GM23338 (cell line): ENCODE measurements at regions not wholly inside any gene's neighbourhood (a gene's known extent, or its start where the extent isn't known, plus 50 kb on each side); places are given as distances from the start of the nearest gene placed in this dataset.

Experiments used
- CREB1 ChIP-seq: fragments of 250-450 bp; sonication (Bioruptor Pico); IDR thresholded peaks from 2 replicates; pipeline ENCODE4 v1.5.0; 2020; ENCODE audit warnings: low read depth, mild to moderate bottlenecking, moderate library complexity
- EZH2 ChIP-seq: fragments of 200-600 bp; sonication (generic); IDR thresholded peaks from one replicate; pipeline ENCODE4 v1.8.0; 2017; ENCODE audit warnings: antibody characterized with exemption, mild to moderate bottlenecking, low read depth; ENCODE audit not compliant: unreplicated experiment
- EZH2phosphoT487 ChIP-seq: fragments of 200-600 bp; sonication (generic); IDR thresholded peaks from one replicate; pipeline ENCODE4 v1.8.1; 2018; ENCODE audit warnings: antibody characterized with exemption; ENCODE audit not compliant: unreplicated experiment
- JUNB ChIP-seq: IDR thresholded peaks from one replicate; pipeline ENCODE4 v1.6.1; 2016; ENCODE audit warnings: antibody characterized with exemption; ENCODE audit not compliant: unreplicated experiment
- POLR2AphosphoS5 ChIP-seq: IDR thresholded peaks from 2 replicates; pipeline ENCODE4 v1.6.1; 2016; ENCODE audit warnings: antibody characterized with exemption, low read depth
- TF ChIP-seq, protein P1 (sequence below), 2 experiments: fragments of 200-600 bp in 1 of 2; sonication (generic) in 1 of 2; conservative IDR thresholded peaks; 2 replicates each; pipeline versions ENCODE4 v1.5.1 to v1.6.1; 2016 to 2017; ENCODE audit warnings: antibody characterized with exemption in 2 of 2, low read depth in 2 of 2, mild to moderate bottlenecking in 2 of 2, moderate library complexity in 1 of 2
- TF ChIP-seq, protein P2 (sequence below): IDR thresholded peaks from one replicate; pipeline ENCODE4 v1.6.1; 2018; ENCODE audit warnings: antibody characterized with exemption; ENCODE audit not compliant: unreplicated experiment
- TF ChIP-seq, protein P3 (sequence below): IDR thresholded peaks from 2 replicates; pipeline ENCODE4 v1.6.1; 2016; ENCODE audit warnings: antibody characterized with exemption

DNA sequence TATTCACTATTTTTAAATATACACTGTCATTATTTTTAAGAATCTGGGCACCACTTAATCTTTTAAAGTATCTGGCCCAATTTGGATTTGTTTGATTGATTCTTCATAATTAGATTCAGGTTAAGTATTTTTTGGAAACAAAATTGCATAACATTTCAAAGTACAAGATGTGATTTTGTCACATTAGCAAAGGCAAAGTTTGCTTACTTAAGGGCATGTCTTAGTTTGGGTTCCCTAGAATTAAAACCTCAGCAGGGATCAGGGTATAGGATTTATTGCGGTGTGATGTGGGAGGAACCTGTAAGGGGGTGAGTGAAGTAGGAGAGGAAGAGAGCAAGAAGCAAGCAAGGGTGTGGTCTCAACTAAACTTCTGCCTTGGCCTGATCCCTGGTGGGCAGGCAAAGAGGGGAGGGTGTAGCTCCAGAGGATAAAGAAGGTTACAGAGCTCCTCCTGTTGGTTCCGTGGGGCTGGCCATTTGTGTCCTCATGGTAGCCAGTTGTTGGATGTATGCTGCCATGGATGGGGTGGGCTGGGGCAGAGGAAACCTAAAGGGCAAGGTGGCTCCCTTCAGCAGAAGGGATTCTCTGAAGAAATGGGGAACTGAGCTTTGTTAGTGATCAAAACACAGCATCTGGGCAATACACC, 668.7 kb upstream of the SLC35B3 start:
- TF ChIP-seq, protein P1, sequence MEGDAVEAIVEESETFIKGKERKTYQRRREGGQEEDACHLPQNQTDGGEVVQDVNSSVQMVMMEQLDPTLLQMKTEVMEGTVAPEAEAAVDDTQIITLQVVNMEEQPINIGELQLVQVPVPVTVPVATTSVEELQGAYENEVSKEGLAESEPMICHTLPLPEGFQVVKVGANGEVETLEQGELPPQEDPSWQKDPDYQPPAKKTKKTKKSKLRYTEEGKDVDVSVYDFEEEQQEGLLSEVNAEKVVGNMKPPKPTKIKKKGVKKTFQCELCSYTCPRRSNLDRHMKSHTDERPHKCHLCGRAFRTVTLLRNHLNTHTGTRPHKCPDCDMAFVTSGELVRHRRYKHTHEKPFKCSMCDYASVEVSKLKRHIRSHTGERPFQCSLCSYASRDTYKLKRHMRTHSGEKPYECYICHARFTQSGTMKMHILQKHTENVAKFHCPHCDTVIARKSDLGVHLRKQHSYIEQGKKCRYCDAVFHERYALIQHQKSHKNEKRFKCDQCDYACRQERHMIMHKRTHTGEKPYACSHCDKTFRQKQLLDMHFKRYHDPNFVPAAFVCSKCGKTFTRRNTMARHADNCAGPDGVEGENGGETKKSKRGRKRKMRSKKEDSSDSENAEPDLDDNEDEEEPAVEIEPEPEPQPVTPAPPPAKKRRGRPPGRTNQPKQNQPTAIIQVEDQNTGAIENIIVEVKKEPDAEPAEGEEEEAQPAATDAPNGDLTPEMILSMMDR (conservative IDR thresholded peaks at IDR 0.05; ENCODE audit: low read depth in 2 of 2), result peak in 1 of 2 experiments; percentile 56; a peak in 2 of 4 replicates
- TF ChIP-seq CREB1 (CRISPR knock-in tag) (no peak), EZH2phosphoT487 (no peak), EZH2 (no peak), POLR2AphosphoS5 (no peak), JUNB (no peak)
- TF ChIP-seq, protein P2, sequence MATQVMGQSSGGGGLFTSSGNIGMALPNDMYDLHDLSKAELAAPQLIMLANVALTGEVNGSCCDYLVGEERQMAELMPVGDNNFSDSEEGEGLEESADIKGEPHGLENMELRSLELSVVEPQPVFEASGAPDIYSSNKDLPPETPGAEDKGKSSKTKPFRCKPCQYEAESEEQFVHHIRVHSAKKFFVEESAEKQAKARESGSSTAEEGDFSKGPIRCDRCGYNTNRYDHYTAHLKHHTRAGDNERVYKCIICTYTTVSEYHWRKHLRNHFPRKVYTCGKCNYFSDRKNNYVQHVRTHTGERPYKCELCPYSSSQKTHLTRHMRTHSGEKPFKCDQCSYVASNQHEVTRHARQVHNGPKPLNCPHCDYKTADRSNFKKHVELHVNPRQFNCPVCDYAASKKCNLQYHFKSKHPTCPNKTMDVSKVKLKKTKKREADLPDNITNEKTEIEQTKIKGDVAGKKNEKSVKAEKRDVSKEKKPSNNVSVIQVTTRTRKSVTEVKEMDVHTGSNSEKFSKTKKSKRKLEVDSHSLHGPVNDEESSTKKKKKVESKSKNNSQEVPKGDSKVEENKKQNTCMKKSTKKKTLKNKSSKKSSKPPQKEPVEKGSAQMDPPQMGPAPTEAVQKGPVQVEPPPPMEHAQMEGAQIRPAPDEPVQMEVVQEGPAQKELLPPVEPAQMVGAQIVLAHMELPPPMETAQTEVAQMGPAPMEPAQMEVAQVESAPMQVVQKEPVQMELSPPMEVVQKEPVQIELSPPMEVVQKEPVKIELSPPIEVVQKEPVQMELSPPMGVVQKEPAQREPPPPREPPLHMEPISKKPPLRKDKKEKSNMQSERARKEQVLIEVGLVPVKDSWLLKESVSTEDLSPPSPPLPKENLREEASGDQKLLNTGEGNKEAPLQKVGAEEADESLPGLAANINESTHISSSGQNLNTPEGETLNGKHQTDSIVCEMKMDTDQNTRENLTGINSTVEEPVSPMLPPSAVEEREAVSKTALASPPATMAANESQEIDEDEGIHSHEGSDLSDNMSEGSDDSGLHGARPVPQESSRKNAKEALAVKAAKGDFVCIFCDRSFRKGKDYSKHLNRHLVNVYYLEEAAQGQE, result no peak
- TF ChIP-seq, protein P3, sequence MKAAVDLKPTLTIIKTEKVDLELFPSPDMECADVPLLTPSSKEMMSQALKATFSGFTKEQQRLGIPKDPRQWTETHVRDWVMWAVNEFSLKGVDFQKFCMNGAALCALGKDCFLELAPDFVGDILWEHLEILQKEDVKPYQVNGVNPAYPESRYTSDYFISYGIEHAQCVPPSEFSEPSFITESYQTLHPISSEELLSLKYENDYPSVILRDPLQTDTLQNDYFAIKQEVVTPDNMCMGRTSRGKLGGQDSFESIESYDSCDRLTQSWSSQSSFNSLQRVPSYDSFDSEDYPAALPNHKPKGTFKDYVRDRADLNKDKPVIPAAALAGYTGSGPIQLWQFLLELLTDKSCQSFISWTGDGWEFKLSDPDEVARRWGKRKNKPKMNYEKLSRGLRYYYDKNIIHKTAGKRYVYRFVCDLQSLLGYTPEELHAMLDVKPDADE, result no peak
